Smooth muscle cell (in vitro differentiated cells): ENCODE measurements at regions not wholly inside any gene's neighbourhood (a gene's known extent, or its start where the extent isn't known, plus 50 kb on each side); places are given as distances from the start of the nearest gene placed in this dataset.
"Not testable (repeated sequence)": the region's sequence is repeated elsewhere in the genome, so short reads cannot be mapped to it uniquely, and the experiment has no call there.

ENCODE experiments used
- DNase-seq: peaks from one replicate; lab custom pipeline; 2025; ENCODE audit not compliant: unreplicated experiment; lab: John Stamatoyannopoulos, UW
- H2AFZ ChIP-seq: fragments of 200-600 bp; sonication (generic); 2 replicates; pipeline ENCODE4 v1.6.0; 2016; ENCODE audit warnings: antibody characterized with exemption, low read depth, mild to moderate bottlenecking
- H3F3A ChIP-seq: fragments of 200-600 bp; sonication (generic); 2 replicates; pipeline ENCODE4 v1.6.0; 2017; ENCODE audit warnings: antibody characterized with exemption, low read depth
- H3K27ac ChIP-seq: fragments of 200-600 bp; sonication (generic); 2 replicates; pipeline ENCODE4 v1.5.1; 2016; ENCODE audit warnings: low read depth, mild to moderate bottlenecking
- H3K27me3 ChIP-seq: fragments of 200-600 bp; sonication (generic); 2 replicates; pipeline ENCODE4 v1.6.1; 2016; ENCODE audit warnings: low read depth, mild to moderate bottlenecking
- H3K36me3 ChIP-seq: fragments of 200-600 bp; sonication (generic); 2 replicates; pipeline ENCODE4 v1.5.1; 2016; ENCODE audit warnings: low read depth
- H3K4me1 ChIP-seq: fragments of 200-600 bp; sonication (generic); 2 replicates; pipeline ENCODE4 v1.5.1; 2016; ENCODE audit warnings: low read depth
- H3K4me2 ChIP-seq: fragments of 200-600 bp; sonication (generic); 2 replicates; pipeline ENCODE4 v1.6.0; 2016; ENCODE audit warnings: mild to moderate bottlenecking
- H3K4me3 ChIP-seq: fragments of 200-600 bp; sonication (generic); 2 replicates; pipeline ENCODE4 v1.5.1; 2016; ENCODE audit warnings: mild to moderate bottlenecking
- H3K79me2 ChIP-seq: fragments of 200-600 bp; sonication (generic); 2 replicates; pipeline ENCODE4 v1.6.0; 2016; ENCODE audit warnings: low read depth, mild to moderate bottlenecking
- H3K9ac ChIP-seq: fragments of 200-600 bp; sonication (generic); 2 replicates; pipeline ENCODE4 v1.6.0; 2016; ENCODE audit warnings: low read depth
- H3K9me3 ChIP-seq: fragments of 200-600 bp; sonication (generic); replicated peaks from 2 replicates; pipeline ENCODE4 v1.5.1; 2016; ENCODE audit warnings: low read depth
- H4K20me1 ChIP-seq: fragments of 200-600 bp; sonication (generic); 2 replicates; pipeline ENCODE4 v1.6.0; 2016; ENCODE audit warnings: low read depth
- CTCF ChIP-seq: fragments of 200-600 bp; sonication (generic); IDR thresholded peaks from 2 replicates; pipeline ENCODE4 v1.5.1; 2017; ENCODE audit warnings: borderline replicate concordance, mild to moderate bottlenecking, antibody characterized with exemption; ENCODE audit not compliant: insufficient read depth, poor library complexity, severe bottlenecking
- WGBS: methylation state at CpG from one replicate; pipeline ENCODE4 v1.1.7; 2016; ENCODE audit warnings: low lambda C conversion rate; 5-methylcytosine and 5-hydroxymethylcytosine counted together

- Histone ChIP-seq H3K36me3 (no peaks in the 10 kb centered on the region), H3K79me2 (no peaks in the 10 kb centered on the region), H4K20me1 (no peaks in the 10 kb centered on the region), H3K9ac (no peak overlapping the region), H3K9me3 (no peaks in the 10 kb centered on the region), H2AFZ (no peak overlapping the region), H3F3A (no peaks in the 10 kb centered on the region), H3K4me2 (no peak overlapping the region), H3K4me3 (no peak overlapping the region), H3K27ac (no peak overlapping the region), H3K4me1 (no peaks in the 10 kb centered on the region), H3K27me3 (no peaks in the 10 kb centered on the region)
- no peak for DNase-seq
- no peak for TF ChIP-seq CTCF
These were observed 433.0 kb upstream of the LMO3 start for GRCh38 chr12:17038923-17039322.

GRCh38 chr12:17035372-17035771, 429.4 kb upstream of the LMO3 start:
- H3K9ac ChIP-seq: no peak overlapping the region
- 84% methylated on average over 5 of the region's 5 CpGs for WGBS
- H3K4me2 ChIP-seq: no peak overlapping the region
- H3K36me3 ChIP-seq: no peaks in the 10 kb centered on the region
- H3K27me3 ChIP-seq: no peaks in the 10 kb centered on the region
- H3K4me1 ChIP-seq: no peaks in the 10 kb centered on the region
- H3K4me3 ChIP-seq: no peak overlapping the region
- DNase-seq: no peak
- H3K9me3 ChIP-seq: no peaks in the 10 kb centered on the region
- no peaks in the 10 kb centered on the region for H3F3A ChIP-seq
- no peak overlapping the region for H2AFZ ChIP-seq
- no peaks in the 10 kb centered on the region for H4K20me1 ChIP-seq
- no peaks in the 10 kb centered on the region for H3K79me2 ChIP-seq
- no peak for TF ChIP-seq CTCF
- no peak overlapping the region for H3K27ac ChIP-seq

- no peaks in the 10 kb centered on the region for H3K36me3 ChIP-seq
- no peak overlapping the region for H3K27ac ChIP-seq
- H2AFZ ChIP-seq: no peak overlapping the region
- H3K4me2 ChIP-seq: no peak overlapping the region
- no peaks in the 10 kb centered on the region for H3K79me2 ChIP-seq
- DNase-seq: no peak
- H3K27me3 ChIP-seq: no peaks in the 10 kb centered on the region
- H3K9ac ChIP-seq: no peak overlapping the region
- no peaks in the 10 kb centered on the region for H3K9me3 ChIP-seq
- no peak for TF ChIP-seq CTCF
- no peaks in the 10 kb centered on the region for H3F3A ChIP-seq
- WGBS: 50% methylated on average over 1 of the region's 1 CpG
- H4K20me1 ChIP-seq: no peaks in the 10 kb centered on the region
- no peaks in the 10 kb centered on the region for H3K4me1 ChIP-seq
- H3K4me3 ChIP-seq: no peak overlapping the region
These were observed 424.4 kb upstream of the LMO3 start for GRCh38 chr12:17030338-17030737.

GRCh38 chr12:17028348-17028747, 422.4 kb upstream of the LMO3 start:
- 63% methylated on average over 4 of the region's 4 CpGs for WGBS
- Histone ChIP-seq H3K79me2 (no peaks in the 10 kb centered on the region), H3K27ac (no peak overlapping the region), H3K36me3 (no peaks in the 10 kb centered on the region), H3K4me3 (no peak overlapping the region), H3K9ac (no peak overlapping the region), H2AFZ (no peak overlapping the region), H3K4me2 (no peak overlapping the region), H4K20me1 (no peaks in the 10 kb centered on the region), H3K27me3 (no peaks in the 10 kb centered on the region), H3K9me3 (no peaks in the 10 kb centered on the region), H3K4me1 (no peaks in the 10 kb centered on the region), H3F3A (no peaks in the 10 kb centered on the region)
- TF ChIP-seq CTCF: no peak
- DNase-seq: no peak

GRCh38 chr12:17025424-17025823, 419.5 kb upstream of the LMO3 start:
- DNase-seq, H3K4me2 ChIP-seq, H3K27me3 ChIP-seq, H3K36me3 ChIP-seq, H3F3A ChIP-seq, H4K20me1 ChIP-seq, H2AFZ ChIP-seq, H3K79me2 ChIP-seq, H3K9me3 ChIP-seq, H3K4me3 ChIP-seq, H3K4me1 ChIP-seq, H3K9ac ChIP-seq, H3K27ac ChIP-seq: not testable (repeated sequence)
- 74% methylated on average over 10 of the region's 10 CpGs for WGBS
